GM10248 (cell line): ENCODE measurements at regions not wholly inside any gene's neighbourhood (a gene's known extent, or its start where the extent isn't known, plus 50 kb on each side); places are given as distances from the start of the nearest gene placed in this dataset.

Experiments
- CTCF ChIA-PET: fragments of 300-600 bp; sonication (Branson Sonifier 250); formaldehyde crosslinking; extraction: SDS; loops from one replicate; lab custom pipeline; 2021; ENCODE audit warnings: antibody characterized with exemption; lab: Yijun Ruan, JAX
- POLR2A ChIA-PET: fragments of 350-650 bp; sonication (Branson Sonifier 250); formaldehyde crosslinking; extraction: SDS; loops from one replicate; lab custom pipeline; 2020; ENCODE audit warnings: antibody characterized with exemption; lab: Yijun Ruan, JAX
- DNase-seq: peaks from one replicate; pipeline ENCODE4 v3.0.0; 2012; ENCODE audit errors: extremely low spot score
- TF ChIP-seq, protein P1 (sequence below): IDR thresholded peaks from 2 replicates; pipeline ENCODE4 v1.5.1; 2012; ENCODE audit warnings: mild to moderate bottlenecking, low read depth; ENCODE audit errors: extremely low read depth, missing control alignments, control extremely low read depth

DNA sequence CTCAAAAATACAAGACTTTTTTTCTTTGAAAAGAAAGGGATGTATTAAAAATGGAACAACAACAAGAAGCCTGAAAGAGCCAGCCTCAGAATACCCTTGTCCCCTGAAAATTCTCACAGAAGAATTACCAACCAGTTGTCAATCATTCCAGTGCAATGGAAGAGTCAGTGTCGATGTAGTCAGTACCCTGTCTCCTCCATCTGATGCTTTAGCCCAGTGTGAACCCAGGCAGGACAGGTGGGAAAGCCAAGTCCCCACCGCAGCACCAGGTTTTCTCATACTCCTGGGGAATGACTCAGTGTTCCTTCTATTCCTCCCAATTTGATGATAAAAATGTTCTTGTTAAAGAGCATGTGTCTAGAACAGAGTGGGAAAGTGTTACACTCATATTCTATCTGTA is 332.0 kb upstream of the CHAC2 start:
- TF ChIP-seq, protein P1, sequence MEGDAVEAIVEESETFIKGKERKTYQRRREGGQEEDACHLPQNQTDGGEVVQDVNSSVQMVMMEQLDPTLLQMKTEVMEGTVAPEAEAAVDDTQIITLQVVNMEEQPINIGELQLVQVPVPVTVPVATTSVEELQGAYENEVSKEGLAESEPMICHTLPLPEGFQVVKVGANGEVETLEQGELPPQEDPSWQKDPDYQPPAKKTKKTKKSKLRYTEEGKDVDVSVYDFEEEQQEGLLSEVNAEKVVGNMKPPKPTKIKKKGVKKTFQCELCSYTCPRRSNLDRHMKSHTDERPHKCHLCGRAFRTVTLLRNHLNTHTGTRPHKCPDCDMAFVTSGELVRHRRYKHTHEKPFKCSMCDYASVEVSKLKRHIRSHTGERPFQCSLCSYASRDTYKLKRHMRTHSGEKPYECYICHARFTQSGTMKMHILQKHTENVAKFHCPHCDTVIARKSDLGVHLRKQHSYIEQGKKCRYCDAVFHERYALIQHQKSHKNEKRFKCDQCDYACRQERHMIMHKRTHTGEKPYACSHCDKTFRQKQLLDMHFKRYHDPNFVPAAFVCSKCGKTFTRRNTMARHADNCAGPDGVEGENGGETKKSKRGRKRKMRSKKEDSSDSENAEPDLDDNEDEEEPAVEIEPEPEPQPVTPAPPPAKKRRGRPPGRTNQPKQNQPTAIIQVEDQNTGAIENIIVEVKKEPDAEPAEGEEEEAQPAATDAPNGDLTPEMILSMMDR: no peak
- CTCF ChIA-PET: no interaction called here
- no peak for DNase-seq
- POLR2A ChIA-PET: no interaction called here

DNA sequence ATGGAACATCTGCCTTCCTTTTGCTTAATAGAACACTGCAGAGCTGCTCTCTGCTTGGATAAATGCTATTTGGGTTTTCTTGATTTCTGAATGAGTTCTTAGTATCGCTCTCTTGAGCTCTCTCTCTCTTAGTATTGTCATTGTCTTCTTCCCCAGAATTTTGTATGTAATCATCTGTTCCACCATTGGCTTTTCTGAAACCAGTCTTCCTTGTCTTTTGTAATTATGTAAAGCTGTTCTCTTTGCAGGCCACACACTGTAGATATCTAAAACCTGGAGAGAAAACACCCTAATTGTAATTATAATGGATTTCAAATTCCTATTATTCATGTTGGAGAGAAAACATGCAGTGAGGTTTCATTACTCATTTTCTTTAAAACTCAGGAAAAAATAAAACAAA is 333.1 kb upstream of the CHAC2 start:
- no peak for DNase-seq
- TF ChIP-seq, protein P1: no peak
- POLR2A ChIA-PET: no interaction called here
- CTCF ChIA-PET: no interaction called here

DNA sequence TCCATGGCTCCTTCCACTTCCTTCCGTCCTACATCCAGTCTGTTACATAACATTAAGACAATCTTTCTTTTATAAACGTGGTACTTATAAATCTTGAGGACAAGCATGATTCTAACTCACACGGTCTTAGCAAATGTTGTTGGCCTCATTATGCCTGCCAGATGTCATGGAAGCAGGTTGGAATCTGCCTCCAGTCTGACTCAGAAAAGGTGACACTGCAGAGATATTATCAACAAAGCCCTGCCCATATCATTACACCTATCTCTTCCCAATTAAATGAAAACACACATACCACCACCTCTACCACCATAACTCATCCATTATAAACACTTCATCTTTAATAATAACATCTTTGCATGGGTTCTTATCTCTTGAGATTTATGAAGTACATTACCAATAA is 334.7 kb upstream of the CHAC2 start:
- ChIA-PET CTCF (no interaction called here), POLR2A (no interaction called here)
- TF ChIP-seq, protein P1: no peak
- DNase-seq: no peak

DNA sequence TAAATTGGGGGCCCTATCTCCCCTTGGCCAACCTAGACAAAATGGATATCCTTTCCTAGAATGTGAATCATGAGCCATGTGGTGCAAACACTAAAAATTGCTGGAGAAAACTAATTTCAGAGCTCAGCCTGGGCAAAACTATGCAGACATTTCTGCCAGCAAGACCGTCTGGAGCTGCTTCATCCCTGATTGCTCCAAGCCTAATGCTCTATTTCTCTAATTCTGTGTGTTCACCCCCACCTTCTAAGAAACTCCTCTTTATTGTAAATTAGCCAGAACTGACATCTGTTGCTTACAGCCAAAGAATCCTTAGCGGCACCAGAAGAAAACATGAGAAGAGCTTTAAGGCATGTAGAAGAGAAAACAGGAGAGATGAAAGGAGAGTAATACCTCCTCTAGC is 337.7 kb upstream of the CHAC2 start:
- CTCF ChIA-PET: interaction anchor here (1.0 kb wide), 1 partner anchor 19 kb away, joined by 3 read pairs; no protein-coding TSS in a partner anchor
- POLR2A ChIA-PET: no interaction called here
- TF ChIP-seq, protein P1: no peak
- DNase-seq: no peak

DNA sequence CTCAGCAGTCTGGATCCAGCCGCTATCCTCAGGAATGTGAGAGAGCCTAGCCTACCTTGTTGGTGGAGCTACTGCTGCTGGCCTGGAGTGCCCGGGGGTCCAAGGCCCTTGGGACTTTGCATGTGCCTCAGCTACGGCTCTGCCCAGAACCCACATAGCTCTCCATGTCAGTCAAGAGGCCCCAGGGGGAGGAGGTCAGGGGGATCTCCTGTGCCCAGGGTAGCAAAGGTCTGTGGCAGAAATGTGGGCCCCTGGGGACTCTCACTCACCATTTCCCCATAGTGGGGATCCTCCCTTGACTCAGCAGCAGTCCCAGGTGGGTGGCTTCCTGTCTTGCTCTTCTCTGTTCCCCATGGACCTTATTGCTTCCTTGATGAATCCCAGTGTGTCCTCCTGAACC is 342.7 kb upstream of the CHAC2 start:
- ChIA-PET POLR2A (no interaction called here), CTCF (interaction anchor here (1.1 kb wide), 1 partner anchor 20 kb away, joined by 3 read pairs; no protein-coding TSS in a partner anchor)
- peak; percentile 16 for DNase-seq
- TF ChIP-seq, protein P1: no peak

DNA sequence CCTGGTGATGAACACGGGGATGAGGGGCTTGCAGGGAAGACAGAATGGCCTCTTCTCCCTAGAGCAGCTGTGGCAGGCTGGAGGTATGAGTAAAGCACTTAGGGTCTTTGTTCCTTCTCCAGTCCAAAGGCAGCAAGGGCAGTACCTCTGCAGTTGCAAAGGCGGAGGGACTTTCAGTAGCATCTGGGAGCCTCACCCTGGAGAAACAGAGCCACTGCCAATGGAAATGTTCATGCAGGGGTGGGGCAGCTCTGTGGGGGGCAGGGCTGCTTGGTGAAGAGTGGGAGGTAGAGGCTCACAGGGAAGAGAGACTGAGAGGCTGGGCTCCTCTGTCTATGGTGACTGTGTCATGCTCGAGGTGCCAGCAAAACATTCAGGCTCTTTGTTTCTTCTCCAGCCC is 344.1 kb upstream of the CHAC2 start:
- no peak for DNase-seq
- CTCF ChIA-PET: interaction anchor here (0.7 to 1.2 kb wide), 2 partner anchors 22 to 40 kb away, joined by 3 read pairs; no protein-coding TSS in a partner anchor
- POLR2A ChIA-PET: no interaction called here
- TF ChIP-seq, protein P1: no peak
